ENCODE measurements at regions not wholly inside any gene's neighbourhood (a gene's known extent, or its start where the extent isn't known, plus 50 kb on each side); places are given as distances from the start of the nearest gene placed in this dataset.

- no peak overlapping the region for H3K4me3 ChIP-seq (ENCODE audit: low read depth, low read length)
Observed at GRCh38 chr5:116853992-116854391, 279.4 kb upstream of the SEMA6A start.

- no peak overlapping the region for H3K4me3 ChIP-seq (ENCODE audit: low read depth, low read length)
Observed at GRCh38 chr5:116848954-116849581, 274.4 kb upstream of the SEMA6A start.

- no peak overlapping the region for H3K4me3 ChIP-seq (ENCODE audit: low read depth, low read length)
Observed at GRCh38 chr5:116847960-116848359, 273.3 kb upstream of the SEMA6A start.

DNA sequence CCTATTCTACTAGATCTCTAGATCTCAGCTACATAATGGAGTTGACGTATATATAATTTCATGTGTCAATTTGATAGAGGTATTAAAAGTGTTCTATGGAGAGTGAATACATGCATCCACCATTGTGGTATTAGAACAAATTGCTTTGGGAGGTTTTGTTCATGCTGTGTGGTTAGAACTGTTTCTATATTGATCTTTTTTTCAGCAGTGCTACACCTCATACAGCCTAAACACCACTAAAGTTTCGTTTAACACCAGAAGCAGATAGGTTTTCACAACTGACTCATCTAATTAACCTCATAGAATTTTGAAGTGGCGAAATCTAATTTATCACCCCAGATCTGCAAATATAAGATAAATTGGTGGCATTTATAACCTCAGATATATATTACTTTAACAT lies 269.4 kb upstream of the SEMA6A start:
- no peak overlapping the region for H3K4me3 ChIP-seq (ENCODE audit: low read depth, low read length)

- H3K4me3 ChIP-seq (ENCODE audit: low read depth, low read length) = no peak overlapping the region
Observed at GRCh38 chr5:116842514-116842961, 267.9 kb upstream of the SEMA6A start.

- H3K4me3 ChIP-seq (ENCODE audit: low read depth, low read length) = no peak overlapping the region
Observed at GRCh38 chr5:116841734-116842133, 267.1 kb upstream of the SEMA6A start.

GRCh38 chr5:116838011-116838536 lies 263.5 kb upstream of the SEMA6A start:
- no peak overlapping the region for H3K4me3 ChIP-seq (ENCODE audit: low read depth, low read length)

DNA sequence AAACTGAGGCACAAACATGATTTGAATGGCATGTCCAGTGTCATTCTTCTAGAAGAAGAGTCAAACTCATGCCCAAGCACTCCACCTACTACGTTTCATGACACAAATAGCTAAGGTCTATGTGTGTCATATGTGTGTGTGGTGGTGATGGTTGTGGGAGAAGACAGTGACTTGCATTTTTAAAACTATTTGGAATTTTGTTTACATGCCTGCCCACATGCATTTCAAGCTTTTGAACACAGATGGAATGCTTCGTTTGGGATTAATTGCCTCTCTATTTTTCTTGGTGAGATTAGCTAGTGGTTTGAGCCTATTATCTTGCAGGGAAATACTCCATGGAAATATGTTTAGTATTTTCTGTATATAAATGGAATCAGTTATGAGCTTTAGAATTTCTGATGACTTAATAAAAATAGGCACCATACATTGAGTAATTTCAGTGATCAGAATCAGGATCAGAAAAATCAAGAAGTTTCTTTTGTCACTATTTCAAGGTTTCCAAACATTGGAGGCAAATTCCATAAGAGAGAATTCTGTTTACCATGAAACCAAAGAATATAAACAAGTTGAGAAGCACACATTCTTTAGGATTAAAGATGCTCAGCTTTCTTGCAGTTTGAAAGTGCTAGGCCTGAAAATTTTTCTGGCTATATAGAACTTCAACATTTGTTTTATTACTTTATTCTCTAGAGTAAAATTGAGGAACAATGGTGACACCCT lies 260.3 kb upstream of the SEMA6A start:
- no peak overlapping the region for H3K4me3 ChIP-seq (ENCODE audit: low read depth, low read length)

- no peak overlapping the region for H3K4me3 ChIP-seq (ENCODE audit: low read depth, low read length)
Observed at GRCh38 chr5:116830079-116830478, 255.5 kb upstream of the SEMA6A start.

DNA sequence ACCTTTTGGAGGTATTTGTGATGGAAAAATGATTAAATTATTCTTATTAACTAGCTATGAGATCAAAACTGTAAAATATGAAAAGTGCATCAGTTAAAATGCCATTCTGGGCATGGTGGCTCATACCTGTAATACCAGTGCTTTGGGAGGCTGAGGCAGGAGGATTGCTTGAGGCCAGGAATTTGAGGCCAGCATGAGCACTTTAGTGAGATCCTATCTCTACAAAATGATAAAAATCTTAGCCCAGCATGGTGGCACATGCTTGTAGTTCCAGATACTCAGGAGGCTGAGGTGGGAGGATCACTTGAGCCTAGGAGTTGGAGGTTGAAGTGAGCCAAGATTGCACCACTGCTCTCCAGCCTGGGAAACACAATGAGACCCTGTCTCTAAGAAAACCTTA lies 252.5 kb upstream of the SEMA6A start:
- no peak overlapping the region for H3K4me3 ChIP-seq (ENCODE audit: low read depth, low read length)

DNA sequence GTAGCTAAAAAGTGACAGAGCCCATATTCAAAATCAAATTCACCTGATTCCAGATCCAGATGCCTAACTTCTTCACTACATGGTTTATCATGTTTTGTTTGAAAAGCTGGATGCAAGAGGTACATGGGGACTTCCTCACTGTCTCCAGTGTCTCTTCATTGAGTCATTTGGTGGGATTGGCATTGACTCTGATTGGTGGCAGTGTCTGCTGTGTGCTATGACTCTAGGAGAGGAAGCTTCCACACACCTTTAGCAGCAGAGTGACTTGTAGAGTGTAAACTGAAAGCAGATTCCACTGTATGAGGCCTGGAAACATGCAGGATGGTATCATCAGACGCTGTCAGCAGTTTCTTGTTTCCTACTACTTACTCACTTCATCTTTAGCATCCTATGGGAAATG lies 250.9 kb upstream of the SEMA6A start:
- H3K4me3 ChIP-seq (ENCODE audit: low read depth, low read length) = no peak overlapping the region

- no peak overlapping the region for H3K4me3 ChIP-seq (ENCODE audit: low read depth, low read length)
Observed at GRCh38 chr5:116824751-116825438, 250.3 kb upstream of the SEMA6A start.

DNA sequence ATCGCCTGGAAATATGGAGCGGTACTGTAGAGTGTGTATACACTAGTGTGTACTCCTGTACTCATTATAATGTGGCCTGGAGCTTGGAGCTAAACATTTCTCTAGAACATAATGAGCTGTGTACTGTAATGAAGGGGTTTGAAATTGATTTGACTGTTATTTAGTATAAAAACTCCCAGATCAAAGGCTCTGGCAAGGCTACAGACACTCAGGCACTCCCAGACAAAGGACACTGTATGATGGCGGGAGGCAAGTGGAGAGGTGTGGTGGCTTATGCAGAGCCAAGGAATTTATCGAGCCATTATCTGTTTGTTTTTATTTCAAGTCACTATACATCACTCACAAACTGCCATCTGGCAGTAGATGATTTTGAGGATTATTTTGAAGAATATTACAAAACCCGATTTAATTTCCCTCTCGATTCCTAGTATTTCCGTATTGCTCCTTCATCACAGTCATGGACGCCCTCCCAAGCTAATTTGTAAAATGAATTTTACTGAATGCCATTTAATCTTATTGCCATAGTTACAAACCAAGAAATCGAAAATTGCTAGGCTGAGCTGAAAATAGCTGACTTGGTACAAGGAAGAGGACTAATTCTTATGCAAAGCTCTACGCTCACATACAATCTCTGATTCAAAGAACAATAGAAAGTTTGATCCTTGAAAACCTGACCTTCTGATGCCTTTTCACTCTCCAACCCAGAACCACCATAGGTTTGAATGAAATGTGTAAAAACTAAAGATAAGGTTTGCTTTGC lies 240.2 kb upstream of the SEMA6A start:
- no peak overlapping the region for H3K4me3 ChIP-seq (ENCODE audit: low read depth, low read length)

DNA sequence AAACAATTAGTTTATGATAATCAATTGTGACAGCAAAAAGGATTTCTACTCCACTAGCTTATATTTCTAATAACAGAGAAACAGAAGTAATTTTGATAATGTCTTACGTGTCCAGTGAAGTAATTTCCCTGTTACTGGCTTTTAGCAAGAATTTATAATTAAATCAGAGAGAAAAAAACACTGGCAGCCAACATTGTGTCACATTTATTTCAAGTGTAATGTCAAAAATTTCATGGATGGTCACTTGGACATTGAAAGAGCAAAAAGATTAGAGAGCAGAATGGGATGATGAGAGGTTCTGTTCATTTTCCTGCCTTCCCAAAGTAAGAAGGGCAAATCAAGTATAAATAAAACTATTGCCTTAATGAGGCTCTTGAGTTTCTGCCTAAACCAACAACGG lies 239.3 kb upstream of the SEMA6A start:
- H3K4me3 ChIP-seq (ENCODE audit: low read depth, low read length) = no peak overlapping the region

- no peak overlapping the region for H3K4me3 ChIP-seq (ENCODE audit: low read depth, low read length)
Observed at GRCh38 chr5:116813356-116813755, 238.7 kb upstream of the SEMA6A start.

- no peak overlapping the region for H3K4me3 ChIP-seq (ENCODE audit: low read depth, low read length)
Observed at GRCh38 chr5:116810951-116811350, 236.3 kb upstream of the SEMA6A start.

GRCh38 chr5:116806836-116807235 lies 232.2 kb upstream of the SEMA6A start:
- no peak overlapping the region for H3K4me3 ChIP-seq (ENCODE audit: low read depth, low read length)

DNA sequence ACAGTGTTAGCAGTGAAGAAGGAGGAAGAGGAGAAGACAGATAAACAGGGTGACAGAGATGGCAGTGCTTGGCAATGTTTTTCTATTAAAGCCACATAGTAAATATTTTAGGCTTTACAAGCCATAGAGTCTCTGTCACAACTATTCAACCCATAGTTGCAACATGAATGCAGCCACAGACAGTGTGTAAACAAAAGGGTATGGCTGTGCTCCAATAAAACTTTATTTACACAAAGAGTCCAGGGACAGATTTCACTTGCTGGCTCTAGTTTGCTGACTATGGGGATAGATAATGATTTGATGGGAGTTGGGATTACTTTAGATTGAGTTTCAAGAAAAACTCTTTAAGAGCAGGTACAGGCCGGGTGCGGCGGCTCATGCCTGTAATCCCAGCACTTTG lies 224.8 kb upstream of the SEMA6A start:
- no peak overlapping the region for H3K4me3 ChIP-seq (ENCODE audit: low read depth, low read length)

DNA sequence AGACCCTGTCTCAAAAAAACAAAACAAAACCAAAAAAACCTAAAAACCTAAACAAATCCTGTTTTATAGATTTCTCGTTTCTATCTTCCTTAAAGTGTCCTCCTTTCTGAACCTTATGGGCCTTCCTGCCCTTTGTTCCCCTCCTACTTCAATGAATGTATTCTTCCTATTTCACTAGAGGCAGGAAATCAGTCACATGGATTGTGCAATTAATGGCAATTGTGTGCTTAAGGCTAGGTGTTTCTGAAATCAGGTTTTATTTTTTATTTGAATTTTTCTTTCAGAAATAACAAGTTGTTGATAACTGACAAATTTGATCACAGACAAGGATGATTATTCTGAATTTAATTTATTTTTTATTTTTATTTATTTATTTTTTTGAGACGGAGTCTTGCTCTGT lies 220.6 kb upstream of the SEMA6A start:
- no peak overlapping the region for H3K4me3 ChIP-seq (ENCODE audit: low read depth, low read length)

GRCh38 chr5:116789522-116789921 lies 214.9 kb upstream of the SEMA6A start:
- no peak overlapping the region for H3K4me3 ChIP-seq (ENCODE audit: low read depth, low read length)

DNA sequence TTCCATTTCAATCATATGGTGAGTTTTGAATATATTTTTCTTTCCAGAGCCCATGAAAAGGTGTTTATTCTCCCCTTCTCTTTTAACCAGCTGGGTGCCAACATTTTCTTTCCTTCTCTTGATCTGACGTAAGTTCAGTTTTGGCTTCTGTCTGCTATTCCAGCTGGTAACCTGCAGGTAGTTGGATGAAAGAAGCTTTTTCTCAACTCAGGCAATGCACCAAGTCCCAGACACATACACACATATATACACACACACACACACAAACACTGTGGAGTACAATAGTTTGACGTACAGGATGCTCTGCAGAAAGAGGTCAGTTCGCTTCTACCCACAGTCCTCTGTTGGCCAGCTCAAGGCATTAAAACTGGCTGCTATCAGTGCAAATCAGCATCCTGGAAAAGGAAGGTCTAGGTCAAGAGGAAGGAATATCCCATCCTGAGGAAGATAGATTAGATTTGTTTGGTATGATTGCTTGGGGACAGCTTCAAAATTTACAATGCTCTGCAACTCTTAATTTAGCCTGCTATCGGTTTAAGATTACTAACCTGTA lies 214.3 kb upstream of the SEMA6A start:
- H3K4me3 ChIP-seq (ENCODE audit: low read depth, low read length) = no peak overlapping the region
